D341Med (cell line): ENCODE measurements at regions not wholly inside any gene's neighbourhood (a gene's known extent, or its start where the extent isn't known, plus 50 kb on each side); places are given as distances from the start of the nearest gene placed in this dataset.

Source experiments
- DNase-seq: peaks from one replicate; pipeline ENCODE4 v3.0.0; 2012; ENCODE audit warnings: low spot score

- DNase-seq: no peak
These were observed 367.8 kb upstream of the IL12A start for GRCh38 chr3:159620873-159621272.

DNA sequence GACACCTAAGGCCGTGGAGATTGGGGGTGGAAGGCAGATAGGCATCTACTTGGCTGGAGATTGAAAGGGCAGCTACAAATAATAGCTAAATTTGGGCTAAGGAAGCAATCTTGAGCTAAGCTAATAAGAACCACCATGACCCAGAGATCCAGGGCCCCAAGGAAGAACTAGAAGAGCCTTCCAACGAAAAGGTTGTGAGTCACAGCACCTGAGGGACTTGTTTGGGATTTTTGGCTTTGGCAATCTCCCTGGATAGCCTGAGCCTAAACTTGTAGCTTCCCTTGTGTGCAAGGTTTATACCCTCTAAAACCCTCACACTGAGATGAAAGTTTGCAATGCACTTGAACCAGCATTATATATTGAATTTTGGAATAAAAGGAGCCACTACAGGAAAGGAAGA, 364.0 kb upstream of the IL12A start:
- DNase-seq: no peak

DNA sequence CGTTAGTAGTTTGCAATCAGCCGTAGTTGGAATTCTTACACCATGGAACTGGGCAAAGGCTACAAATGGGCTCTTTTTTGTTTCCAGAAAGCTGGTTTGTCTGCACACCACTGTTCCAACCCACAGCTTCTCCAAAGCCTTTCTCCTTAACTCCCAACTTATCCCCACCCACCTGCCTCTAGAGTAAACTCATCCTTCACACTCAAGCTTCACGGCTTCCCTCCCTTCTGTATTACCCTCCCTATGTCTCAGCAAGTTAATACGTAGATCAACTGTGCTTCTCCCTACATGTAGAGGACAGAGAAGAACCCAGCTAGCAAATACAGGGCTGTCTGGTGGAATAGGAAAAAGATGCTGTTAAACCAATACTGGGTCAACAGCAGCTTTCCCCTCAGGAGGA, 363.0 kb upstream of the IL12A start:
- no peak for DNase-seq

DNA sequence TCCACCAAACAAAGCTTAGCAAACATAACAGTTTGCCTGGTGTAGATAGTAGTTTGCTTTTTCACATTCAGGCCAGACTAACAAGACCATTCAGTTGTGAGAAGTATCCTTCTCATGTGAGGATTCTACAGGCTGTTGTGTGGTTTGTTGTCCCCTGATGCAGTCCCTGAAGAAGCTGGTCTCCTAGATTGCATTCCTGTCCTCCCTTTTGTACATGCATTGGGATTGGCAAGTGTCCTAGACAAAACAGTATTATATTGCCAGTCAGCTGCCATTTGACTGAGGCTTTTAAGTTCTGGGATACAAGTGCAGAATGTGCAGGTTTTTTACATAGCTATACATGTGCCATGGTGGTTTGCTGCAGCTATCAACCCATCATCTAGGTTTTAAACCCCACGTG, 362.0 kb upstream of the IL12A start:
- no peak for DNase-seq

- no peak for DNase-seq
These were observed 361.4 kb upstream of the IL12A start for GRCh38 chr3:159627229-159627628.

DNA sequence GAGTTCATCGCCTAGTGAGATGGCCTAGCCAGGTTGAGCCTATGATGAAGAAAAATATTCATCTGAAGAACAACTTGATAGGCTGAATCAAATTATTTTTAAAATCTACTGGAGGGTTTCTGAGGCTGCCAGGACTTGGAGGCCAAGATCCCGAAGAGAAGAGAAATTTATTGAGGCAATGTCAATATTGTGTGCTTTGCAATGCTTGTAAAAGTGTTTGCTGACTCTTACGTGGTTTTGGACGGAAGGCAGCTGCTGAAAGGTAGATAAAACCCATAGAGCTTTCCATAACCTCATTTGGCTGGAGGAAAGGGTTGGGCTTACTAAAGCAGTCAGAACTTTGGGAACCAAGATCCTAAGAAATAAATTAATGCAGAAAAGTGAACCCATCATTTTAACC, 361.0 kb upstream of the IL12A start:
- no peak for DNase-seq

DNA sequence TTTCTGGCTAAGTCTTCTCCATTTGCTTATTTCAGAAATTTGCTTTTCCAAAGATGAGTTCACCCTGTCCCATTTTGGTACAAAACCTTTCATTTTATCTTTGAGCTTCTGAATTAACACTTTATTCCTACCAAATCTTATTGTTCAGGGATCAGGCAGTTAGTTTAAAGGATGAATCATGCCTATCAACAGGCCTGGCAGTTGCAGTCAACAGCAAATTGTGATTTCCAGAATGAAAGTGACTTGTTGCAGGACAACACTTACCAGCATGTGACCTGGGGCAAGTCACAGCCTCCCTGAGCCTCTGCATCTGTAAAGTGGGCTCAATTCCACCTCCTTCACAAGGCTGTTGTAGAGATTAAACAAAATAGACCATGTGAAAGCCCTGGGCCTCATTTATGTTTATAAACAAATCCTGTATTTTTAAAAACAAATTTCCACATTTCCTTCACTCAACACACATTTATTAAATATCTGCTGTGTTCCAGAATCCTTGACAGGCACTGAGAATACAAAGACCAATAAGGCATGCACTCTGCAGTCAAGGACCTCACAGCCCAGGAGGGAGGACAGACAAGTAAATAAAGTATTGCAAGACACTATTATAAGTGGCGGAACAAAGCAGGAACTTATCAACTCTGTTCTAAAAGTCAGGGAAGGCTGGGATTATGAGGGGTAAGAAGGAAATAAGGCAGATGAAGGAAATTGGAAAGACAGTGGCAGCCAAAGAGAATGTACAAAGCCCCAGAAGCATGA, 359.1 kb upstream of the IL12A start:
- no peak for DNase-seq

- no peak for DNase-seq
These were observed 357.4 kb upstream of the IL12A start for GRCh38 chr3:159631226-159631625.

DNA sequence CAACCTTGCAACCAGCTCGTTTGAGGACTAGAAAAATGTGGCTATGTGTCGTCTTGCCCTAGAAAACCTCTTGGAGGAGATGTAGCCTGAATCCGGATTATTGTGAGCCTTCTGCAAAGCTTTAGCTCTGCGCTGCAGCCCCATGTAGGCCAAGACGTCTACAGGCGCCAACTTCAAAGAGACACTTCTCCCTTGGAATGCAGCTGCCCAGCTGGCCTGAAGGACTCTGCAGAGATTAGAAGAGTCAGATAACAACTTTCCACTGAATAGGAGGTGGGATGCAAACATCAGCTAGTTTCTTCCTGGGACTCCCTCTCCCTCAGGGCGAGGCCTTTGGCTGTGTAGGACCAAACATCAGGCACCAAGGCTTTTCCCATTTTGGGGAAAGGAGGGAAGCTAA, 356.5 kb upstream of the IL12A start:
- no peak for DNase-seq

- no peak for DNase-seq
These were observed 355.8 kb upstream of the IL12A start for GRCh38 chr3:159632851-159633250.

GRCh38 chr3:159634483-159634882, 354.2 kb upstream of the IL12A start:
- DNase-seq: no peak

- no peak for DNase-seq
These were observed 353.5 kb upstream of the IL12A start for GRCh38 chr3:159635047-159635641.

DNA sequence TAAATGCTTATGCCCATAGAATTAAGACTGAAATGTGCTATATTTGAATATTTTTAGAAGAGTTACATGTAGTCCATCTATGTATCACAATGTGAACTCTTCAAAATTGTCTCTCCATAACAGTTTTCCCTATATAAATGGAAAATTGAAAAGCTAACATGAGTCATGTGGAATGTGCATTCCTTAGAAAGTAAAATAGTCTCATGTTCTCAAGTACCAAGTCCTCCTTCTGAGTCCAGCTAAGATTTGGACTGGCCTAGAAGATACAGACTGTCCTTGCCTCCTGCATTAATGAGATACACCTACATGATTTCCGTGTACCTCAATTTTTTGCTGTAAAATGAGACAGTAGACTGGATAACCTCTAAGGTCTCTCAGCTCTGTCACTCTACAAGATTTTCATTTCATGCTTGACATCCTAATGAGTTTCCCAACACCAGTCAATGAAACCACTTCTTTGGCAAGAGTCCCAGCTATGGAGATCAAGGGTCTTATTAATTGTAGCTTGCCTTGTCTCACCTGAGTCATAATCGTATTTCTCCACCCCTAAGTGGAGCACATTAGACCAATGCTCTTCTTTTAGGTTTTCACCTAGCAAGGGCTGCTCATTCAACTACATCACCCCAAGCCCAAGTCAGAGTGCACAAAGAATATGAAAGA, 350.6 kb upstream of the IL12A start:
- DNase-seq: no peak

GRCh38 chr3:159640225-159640624, 348.4 kb upstream of the IL12A start:
- DNase-seq: no peak

GRCh38 chr3:159643406-159643805, 345.2 kb upstream of the IL12A start:
- DNase-seq: no peak

DNA sequence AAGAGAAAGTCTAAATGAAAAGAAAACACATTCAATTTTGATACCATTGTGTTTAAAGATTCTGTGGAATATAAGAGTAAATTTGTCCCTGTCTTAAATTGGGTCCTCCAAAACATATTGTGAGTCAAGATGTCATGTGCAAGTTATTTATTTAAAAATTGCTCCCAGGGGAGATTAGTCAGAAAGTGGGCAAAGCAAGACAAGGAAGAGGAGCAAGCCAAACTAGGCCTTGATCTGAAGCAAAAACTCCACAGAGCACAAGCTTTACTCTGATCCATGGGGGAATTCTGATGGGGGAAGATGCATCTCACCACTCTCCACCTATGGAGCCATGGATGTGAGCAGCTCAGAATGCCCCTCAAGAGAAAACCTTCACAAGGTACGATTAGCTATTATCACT, 342.8 kb upstream of the IL12A start:
- no peak for DNase-seq

- no peak for DNase-seq
These were observed 338.7 kb upstream of the IL12A start for GRCh38 chr3:159649951-159650350.

- DNase-seq: no peak
These were observed 337.9 kb upstream of the IL12A start for GRCh38 chr3:159650726-159651125.

- DNase-seq: no peak
These were observed 336.2 kb upstream of the IL12A start for GRCh38 chr3:159652452-159652851.

- DNase-seq: no peak
These were observed 334.2 kb upstream of the IL12A start for GRCh38 chr3:159654183-159655134.

- no peak for DNase-seq
These were observed 333.4 kb upstream of the IL12A start for GRCh38 chr3:159655202-159655601.

DNA sequence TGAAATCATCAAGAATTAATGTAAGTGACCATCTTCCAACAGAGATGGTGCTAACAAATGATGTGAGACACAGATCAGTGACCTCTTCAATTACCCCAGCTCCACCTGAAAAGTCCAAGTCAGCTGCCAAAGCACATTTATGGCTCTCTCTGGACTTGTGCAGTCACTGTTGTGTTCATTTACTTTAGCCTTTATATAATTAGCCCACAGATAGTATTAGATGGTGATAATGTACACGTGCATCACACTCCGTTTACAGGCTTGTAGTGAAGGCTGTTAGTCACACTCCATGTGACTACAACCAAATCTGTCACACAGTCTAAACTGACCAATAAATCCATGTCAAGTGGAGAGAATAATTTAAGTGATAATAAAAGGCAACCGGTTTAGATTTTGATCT, 331.5 kb upstream of the IL12A start:
- no peak for DNase-seq
